ENCODE measurements at regions not wholly inside any gene's neighbourhood (a gene's known extent, or its start where the extent isn't known, plus 50 kb on each side); places are given as distances from the start of the nearest gene placed in this dataset.
"Not testable (repeated sequence)": the region's sequence is repeated elsewhere in the genome, so short reads cannot be mapped to it uniquely, and the experiment has no call there.

- TF ChIP-seq POLR2A (IDR thresholded peaks at IDR 0.05; ENCODE audit: low read depth, low read length); CTCF (conservative IDR thresholded peaks at IDR 0.05; ENCODE audit: low read depth, low read length); MAFK (IDR thresholded peaks at IDR 0.05; ENCODE audit: low read depth, low read length); RAD21 (IDR thresholded peaks at IDR 0.05; ENCODE audit: low read length): not testable (repeated sequence)
Observed at GRCh38 chr16:65234721-65235320, 113.0 kb upstream of the CDH11 start.
